H1 (cell line): ENCODE measurements at regions not wholly inside any gene's neighbourhood (a gene's known extent, or its start where the extent isn't known, plus 50 kb on each side); places are given as distances from the start of the nearest gene placed in this dataset.

ENCODE experiments used
- BRCA1 ChIP-seq: IDR thresholded peaks from 2 replicates; pipeline ENCODE4 v1.6.1; 2012; ENCODE audit warnings: low read depth, low read length, improper control_type of control experiment
- KDM5A ChIP-seq: fragments of 200-600 bp; IDR thresholded peaks from 2 replicates; pipeline ENCODE4 v1.7.1; 2012; ENCODE audit warnings: mild to moderate bottlenecking, low read length, inconsistent platforms, mixed read lengths
- POLR2AphosphoS5 ChIP-seq: IDR thresholded peaks from 2 replicates; pipeline ENCODE4 v1.6.1; 2011; ENCODE audit warnings: low read depth, low read length
- RAD21 ChIP-seq, 2 experiments: IDR thresholded peaks in 1 of 2; conservative IDR thresholded peaks in 1 of 2; 2 replicates each; pipeline ENCODE4 v1.6.1; 2011; ENCODE audit warnings: low read depth in 2 of 2, low read length in 2 of 2, improper control_type of control experiment in 1 of 2, inconsistent platforms in 1 of 2, mild to moderate bottlenecking in 1 of 2, moderate library complexity in 1 of 2
- SRF ChIP-seq: IDR thresholded peaks from 2 replicates; pipeline ENCODE4 v1.6.1; 2011; ENCODE audit warnings: mild to moderate bottlenecking, low read depth, low read length, moderate library complexity

GRCh38 chr7:63899691-63900393 is 98.8 kb upstream of the ZNF722 start (continued):
- no peak for TF ChIP-seq RAD21 (IDR thresholded peaks at IDR 0.05 in 1 of 2, conservative IDR thresholded peaks at IDR 0.05 in 1 of 2; ENCODE audit: low read depth in 2 of 2, low read length in 2 of 2)
- no peak for TF ChIP-seq POLR2AphosphoS5
- TF ChIP-seq BRCA1: no peak
- no peak for TF ChIP-seq SRF
- no peak for TF ChIP-seq KDM5A
